ENCODE measurements at regions not wholly inside any gene's neighbourhood (a gene's known extent, or its start where the extent isn't known, plus 50 kb on each side); places are given as distances from the start of the nearest gene placed in this dataset.

DNA sequence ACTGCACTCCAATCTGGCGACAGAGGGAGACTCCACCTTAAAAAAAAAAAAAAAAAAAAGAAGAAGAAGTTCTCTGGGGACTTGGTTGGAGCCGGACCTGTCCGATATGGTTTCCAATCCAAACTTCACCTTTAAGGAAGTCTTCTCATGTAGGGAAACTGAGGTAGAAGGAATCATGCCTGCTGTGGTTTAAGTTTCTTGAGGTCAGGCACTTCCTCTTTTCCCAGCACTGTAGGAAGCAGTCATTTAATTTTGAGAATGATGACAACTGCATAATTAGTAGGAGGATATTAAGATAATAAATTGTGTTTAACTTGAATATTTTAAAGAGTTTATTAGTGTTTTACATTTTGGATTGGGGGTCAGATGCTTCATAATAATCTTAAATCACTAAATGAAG, 62.9 kb downstream of the KCNE4 start:
- ATAC-seq (ENCODE audit: insufficient number of reproducible peaks, low FRiP score, low read depth) = no peak
- H3K27me3 ChIP-seq (replicated peaks; ENCODE audit: insufficient read depth) = no peaks in the 10 kb centered on the region

GRCh38 chr2:223117533-223117932, 65.5 kb downstream of the KCNE4 start:
- Histone ChIP-seq H3K36me3 (no peaks in the 10 kb centered on the region), H3K27ac (no peak overlapping the region), H3K9me3 (no peaks in the 10 kb centered on the region), H3K27me3 (replicated peaks; ENCODE audit: insufficient read depth) (no peaks in the 10 kb centered on the region), H3K4me3 (no peak overlapping the region), H3K4me1 (ENCODE audit: control insufficient read depth in 1 of 2, low read depth in 2 of 2) (peaks cover 0 to 3% of the 10 kb centered on the region in 2 donors)
- TF ChIP-seq CTCF (IDR thresholded peaks at IDR 0.05) = no peak
- DNase-seq (ENCODE audit: low spot score) (no peak), ATAC-seq (ENCODE audit: insufficient number of reproducible peaks, low FRiP score, low read depth) (no peak)

More for the DNA sequence above, 62.9 kb downstream of the KCNE4 start:
- H3K4me3 ChIP-seq = no peak overlapping the region
- no peak for DNase-seq (ENCODE audit: low spot score)
- H3K27ac ChIP-seq = no peak overlapping the region
- TF ChIP-seq CTCF (IDR thresholded peaks at IDR 0.05) = no peak
- no peaks in the 10 kb centered on the region for H3K36me3 ChIP-seq
- H3K4me1 ChIP-seq (ENCODE audit: control insufficient read depth in 1 of 2, low read depth in 2 of 2) = no peaks in the 10 kb centered on the region
- no peaks in the 10 kb centered on the region for H3K9me3 ChIP-seq

DNA sequence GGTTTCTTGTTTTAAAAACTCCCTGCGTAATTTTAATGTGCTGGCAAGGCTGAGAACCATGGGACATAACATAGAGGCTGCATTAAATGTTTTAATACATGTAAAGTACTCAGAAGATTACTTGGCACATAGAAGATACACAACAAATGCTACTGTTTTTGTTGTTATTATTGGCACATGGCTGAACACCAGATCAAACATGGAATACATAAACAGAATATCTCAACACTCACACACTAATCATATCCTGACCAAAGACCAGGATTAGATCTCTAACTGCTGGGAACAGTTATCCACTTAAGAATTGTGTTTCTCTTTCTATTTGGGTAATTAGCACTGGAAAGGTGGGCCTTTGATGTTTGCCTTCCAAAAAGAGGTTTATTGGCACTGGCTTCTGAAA, 69.3 kb downstream of the KCNE4 start:
- TF ChIP-seq CTCF (IDR thresholded peaks at IDR 0.05) = no peak
- no peak overlapping the region for H3K4me3 ChIP-seq

DNA sequence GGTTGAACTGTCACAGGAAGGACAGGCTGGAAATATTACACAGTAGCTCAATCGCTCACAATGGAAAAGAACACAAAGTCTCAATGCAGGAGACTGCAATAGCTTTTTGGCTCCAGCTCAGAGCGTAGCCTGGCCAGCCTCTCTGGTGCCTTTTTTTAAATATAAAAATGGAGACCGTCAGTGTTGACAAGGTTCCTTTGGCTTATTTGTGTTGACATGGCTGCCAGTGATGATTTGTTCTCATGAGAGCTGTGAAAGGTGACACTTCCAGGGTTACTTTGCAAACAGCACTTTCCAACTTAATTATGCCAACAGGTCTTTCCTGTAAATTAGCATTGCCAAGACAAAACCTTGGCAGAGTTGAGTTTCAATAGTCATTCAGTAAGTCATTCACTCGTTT, 70.8 kb downstream of the KCNE4 start:
- Histone ChIP-seq H3K9me3 (no peaks in the 10 kb centered on the region), H3K4me1 (ENCODE audit: control insufficient read depth in 1 of 2, low read depth in 2 of 2) (peaks cover 0 to 7% of the 10 kb centered on the region in 2 donors), H3K36me3 (no peaks in the 10 kb centered on the region), H3K27ac (no peak overlapping the region), H3K4me3 (no peak overlapping the region), H3K27me3 (replicated peaks; ENCODE audit: insufficient read depth) (no peaks in the 10 kb centered on the region)
- ATAC-seq (ENCODE audit: insufficient number of reproducible peaks, low FRiP score, low read depth) (no peak), DNase-seq (ENCODE audit: low spot score) (no peak)
- no peak for TF ChIP-seq CTCF (IDR thresholded peaks at IDR 0.05)

More for the DNA sequence above, 69.3 kb downstream of the KCNE4 start:
- no peak for DNase-seq (ENCODE audit: low spot score)
- no peak for ATAC-seq (ENCODE audit: insufficient number of reproducible peaks, low FRiP score, low read depth)
- Histone ChIP-seq H3K27ac (no peak overlapping the region), H3K27me3 (replicated peaks; ENCODE audit: insufficient read depth) (no peaks in the 10 kb centered on the region), H3K36me3 (no peaks in the 10 kb centered on the region), H3K9me3 (no peaks in the 10 kb centered on the region), H3K4me1 (ENCODE audit: control insufficient read depth in 1 of 2, low read depth in 2 of 2) (peaks cover 0 to 7% of the 10 kb centered on the region in 2 donors)

DNA sequence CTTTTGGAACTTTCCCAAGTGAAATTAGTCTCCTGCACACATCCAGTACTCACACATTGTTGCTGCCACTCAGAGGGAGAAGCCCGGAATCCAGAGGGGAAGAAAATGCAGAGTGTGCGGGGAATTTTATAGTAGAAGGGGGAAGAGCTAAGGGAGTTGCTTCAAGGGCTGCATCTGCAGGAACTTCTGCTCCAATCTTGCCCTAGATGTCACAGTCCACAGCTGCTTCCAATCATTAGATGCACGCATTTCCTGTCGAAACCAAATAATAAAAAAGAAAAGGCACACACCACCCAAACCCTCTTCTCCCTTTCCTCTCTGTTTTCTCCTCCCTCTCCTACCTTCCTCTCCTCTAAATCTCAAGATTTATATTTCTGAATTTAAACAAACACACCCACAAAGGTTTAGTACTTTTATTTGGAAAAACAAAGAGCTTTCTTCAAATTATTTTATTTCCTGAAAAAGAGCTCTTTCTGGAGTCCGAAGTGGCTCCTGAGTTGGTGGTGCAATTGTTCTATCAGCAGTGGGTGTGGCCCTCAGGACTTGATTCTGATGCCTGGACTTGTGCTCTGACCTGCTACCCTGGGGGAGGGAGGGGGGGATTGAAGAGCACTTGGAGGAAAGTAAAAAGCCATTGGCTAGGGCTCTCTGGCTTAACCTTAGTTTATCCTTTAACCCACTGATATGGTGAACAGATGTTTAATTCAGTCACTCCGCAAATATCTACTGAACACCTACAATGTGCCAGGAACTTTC, 72.0 kb downstream of the KCNE4 start:
- Histone ChIP-seq H3K36me3 (no peaks in the 10 kb centered on the region), H3K27me3 (replicated peaks; ENCODE audit: insufficient read depth) (no peaks in the 10 kb centered on the region), H3K9me3 (no peaks in the 10 kb centered on the region), H3K4me3 (no peak overlapping the region), H3K27ac (no peak overlapping the region), H3K4me1 (ENCODE audit: control insufficient read depth in 1 of 2, low read depth in 2 of 2) (peaks cover 0 to 7% of the 10 kb centered on the region in 2 donors)
- DNase-seq (ENCODE audit: low spot score) = no peak
- TF ChIP-seq CTCF (IDR thresholded peaks at IDR 0.05) = no peak
- no peak for ATAC-seq (ENCODE audit: insufficient number of reproducible peaks, low FRiP score, low read depth)

Measured in thoracic aorta (tissue), 2 donors.